Right atrium auricular region (tissue), 2 donors: ENCODE measurements at regions not wholly inside any gene's neighbourhood (a gene's known extent, or its start where the extent isn't known, plus 50 kb on each side); places are given as distances from the start of the nearest gene placed in this dataset.

Experiments used
- DNase-seq: peaks from one replicate; pipeline ENCODE4 v3.0.0-alpha.2; 2019; ENCODE audit warnings: low spot score
- H3K27ac ChIP-seq, 2 donors: fragments of 200-600 bp; sonication (generic); 1 replicate in 1 of 2; 2 replicates in 1 of 2; pipeline ENCODE4 v1.5.1; 2016 to 2019
- H3K27me3 ChIP-seq, 2 donors: fragments of 200-600 bp; sonication (generic); one replicate each; pipeline versions ENCODE4 v1.5.1 to v1.6.0; 2017 to 2019
- H3K36me3 ChIP-seq: fragments of 200-600 bp; sonication (generic); one replicate; pipeline ENCODE4 v1.5.1; 2016
- H3K4me1 ChIP-seq, 2 donors: fragments of 200-600 bp; sonication (generic); one replicate each; pipeline versions ENCODE4 v1.5.1 to v1.6.0; 2017 to 2019
- H3K4me3 ChIP-seq, 2 donors: fragments of 200-600 bp; sonication (generic); 1 replicate in 1 of 2; 2 replicates in 1 of 2; pipeline ENCODE4 v1.5.1; 2017 to 2019; ENCODE audit warnings: mild to moderate bottlenecking in 1 of 2, moderate library complexity in 1 of 2
- H3K9me3 ChIP-seq, 2 donors: fragments of 200-600 bp; sonication (generic); one replicate each; pipeline ENCODE4 v1.5.1; 2019
- CTCF ChIP-seq, 2 donors: fragments of 200-600 bp; sonication (generic); IDR thresholded peaks; one replicate each; pipeline ENCODE4 v1.5.1; 2019; ENCODE audit warnings: antibody characterized with exemption in 2 of 2

DNA sequence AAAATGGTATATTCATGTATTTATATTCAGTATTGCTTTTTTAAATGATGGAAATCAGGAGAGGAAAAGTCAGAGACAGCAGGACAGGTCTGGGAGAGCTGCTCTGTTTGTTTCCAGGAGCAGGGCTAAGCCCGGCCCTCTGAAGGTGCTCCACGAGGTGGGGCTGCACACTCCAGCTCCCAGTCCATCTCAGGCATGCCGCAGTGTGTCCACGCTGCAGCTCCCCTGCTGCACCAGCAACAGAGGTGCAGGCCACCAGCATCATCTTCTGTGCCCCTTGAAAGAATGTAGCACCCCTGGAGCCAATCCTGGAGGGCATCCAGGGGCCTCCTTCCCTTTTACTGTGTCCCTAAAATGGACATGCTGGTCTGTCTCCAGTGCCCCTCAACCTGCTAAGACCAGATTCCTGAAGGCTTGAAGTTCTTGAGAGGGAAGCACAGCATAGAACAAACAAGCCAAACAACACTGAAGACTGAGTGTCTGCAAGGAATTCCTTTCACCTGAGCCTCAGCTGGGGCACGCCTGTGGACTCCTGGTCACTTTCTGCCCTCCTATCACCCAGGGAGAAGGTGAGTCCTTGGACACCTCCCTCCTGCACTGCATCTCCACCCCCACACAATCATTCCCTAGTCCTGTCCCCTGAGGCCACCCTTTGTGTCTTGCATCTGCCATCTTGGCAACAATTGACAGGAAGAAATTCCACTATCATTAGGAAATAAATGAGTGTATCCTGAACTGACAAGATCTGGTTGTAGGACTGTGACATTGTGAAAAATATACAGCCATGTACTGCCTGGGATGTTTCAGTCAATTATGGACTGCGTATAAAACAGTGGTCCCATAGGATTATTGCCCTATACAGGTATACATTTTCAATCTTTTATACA is 100.5 kb downstream of the CXCL12 start:
- TF ChIP-seq CTCF (IDR thresholded peaks at IDR 0.05), result no peak
- no peaks in the 10 kb centered on the region for H3K9me3 ChIP-seq
- no peak overlapping the region for H3K4me3 ChIP-seq
- no peaks in the 10 kb centered on the region for H3K36me3 ChIP-seq
- H3K27ac ChIP-seq, result no peak overlapping the region
- no peaks in the 10 kb centered on the region for H3K27me3 ChIP-seq
- peaks cover 0 to 21% of the 10 kb centered on the region in 2 donors for H3K4me1 ChIP-seq
- no peak for DNase-seq

DNA sequence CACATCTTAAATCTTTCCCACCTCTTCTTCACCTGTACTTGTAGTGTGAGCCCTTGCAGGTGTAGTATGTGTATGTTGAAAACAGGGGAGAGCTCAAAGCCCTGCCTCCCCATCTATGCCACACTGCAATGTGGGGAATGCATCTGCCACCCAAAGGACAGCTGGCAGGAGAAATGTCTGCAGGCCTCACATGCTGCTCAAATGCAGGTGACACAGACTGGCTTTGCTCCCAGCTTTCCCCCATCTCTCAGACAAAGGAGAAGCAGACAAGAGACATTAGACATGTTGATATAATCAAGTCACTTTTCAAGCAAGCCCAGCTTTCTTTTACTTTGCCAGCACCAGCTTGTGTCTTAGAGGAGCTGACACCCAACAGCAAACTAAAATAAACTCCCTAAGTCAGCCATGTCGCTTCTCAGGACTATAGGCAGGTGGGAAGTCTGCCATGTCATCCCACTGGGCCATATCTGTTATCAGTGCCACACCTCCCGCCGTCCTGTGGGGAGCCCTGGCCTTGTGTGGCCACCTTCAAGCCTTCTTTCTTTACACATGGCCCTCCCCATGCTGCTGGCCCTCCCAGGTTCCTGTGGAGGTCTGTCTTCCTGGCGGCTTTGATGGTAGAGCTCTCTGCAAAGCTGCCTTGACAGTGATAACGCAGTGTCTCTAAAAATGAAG is 102.1 kb downstream of the CXCL12 start:
- Histone ChIP-seq H3K4me3 (no peak overlapping the region), H3K9me3 (no peaks in the 10 kb centered on the region), H3K4me1 (peaks cover 0 to 21% of the 10 kb centered on the region in 2 donors), H3K36me3 (no peaks in the 10 kb centered on the region), H3K27me3 (no peaks in the 10 kb centered on the region), H3K27ac (no peak overlapping the region)
- DNase-seq, result no peak
- TF ChIP-seq CTCF (IDR thresholded peaks at IDR 0.05), result no peak

DNA sequence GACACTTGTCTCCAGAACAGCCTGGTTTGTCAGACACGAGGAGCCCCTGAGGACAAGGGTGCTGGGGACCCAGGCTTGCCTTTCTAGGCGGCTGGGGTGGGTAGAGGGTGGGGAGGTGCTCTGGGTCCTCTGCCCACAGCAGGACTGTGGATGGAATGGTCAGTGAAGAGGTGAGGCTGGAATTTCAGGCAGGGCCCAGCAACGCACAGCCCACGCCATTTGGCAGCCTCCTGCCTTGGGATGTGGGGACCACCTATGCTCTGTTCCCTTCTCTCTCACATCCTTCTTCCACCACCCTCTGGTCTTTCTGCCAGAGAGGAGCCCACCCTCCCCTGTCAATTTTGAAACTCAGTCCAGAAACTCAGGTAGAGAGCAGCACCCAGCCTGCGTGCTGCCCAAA is 103.2 kb downstream of the CXCL12 start:
- no peaks in the 10 kb centered on the region for H3K9me3 ChIP-seq
- peak overlapping the region in 1 of 2 donors; percentile 64 for H3K27ac ChIP-seq
- no peak for TF ChIP-seq CTCF (IDR thresholded peaks at IDR 0.05)
- H3K36me3 ChIP-seq, result no peaks in the 10 kb centered on the region
- DNase-seq, result no peak
- H3K27me3 ChIP-seq, result no peaks in the 10 kb centered on the region
- no peak overlapping the region for H3K4me3 ChIP-seq
- H3K4me1 ChIP-seq, result peaks cover 0 to 15% of the 10 kb centered on the region in 2 donors

GRCh38 chr10:44281089-44281613 is 103.7 kb downstream of the CXCL12 start:
- Histone ChIP-seq H3K36me3 (no peaks in the 10 kb centered on the region), H3K27me3 (no peaks in the 10 kb centered on the region), H3K9me3 (no peaks in the 10 kb centered on the region), H3K27ac (peak overlapping the region in 1 of 2 donors; percentile 64), H3K4me1 (peaks cover 0 to 15% of the 10 kb centered on the region in 2 donors), H3K4me3 (no peak overlapping the region)
- DNase-seq, result no peak
- no peak for TF ChIP-seq CTCF (IDR thresholded peaks at IDR 0.05)

- DNase-seq, result no peak
- Histone ChIP-seq H3K27ac (peak overlapping the region in 1 of 2 donors; percentile 64), H3K4me3 (no peak overlapping the region)
Observed at GRCh38 chr10:44280226-44281014, 104.5 kb downstream of the CXCL12 start.

More at GRCh38 chr10:44280226-44281014, 104.5 kb downstream of the CXCL12 start:
- Histone ChIP-seq H3K9me3 (no peaks in the 10 kb centered on the region), H3K4me1 (peaks cover 0 to 15% of the 10 kb centered on the region in 2 donors), H3K27me3 (no peaks in the 10 kb centered on the region), H3K36me3 (no peaks in the 10 kb centered on the region)
- TF ChIP-seq CTCF (IDR thresholded peaks at IDR 0.05), result no peak
